A673 (cell line): ENCODE measurements at regions not wholly inside any gene's neighbourhood (a gene's known extent, or its start where the extent isn't known, plus 50 kb on each side); places are given as distances from the start of the nearest gene placed in this dataset.

Source experiments
- BruUV-seq: library from RNA; stranded (reverse); fragments of 400-500 nt; replicated peaks from 2 replicates; lab custom pipeline; 2021; lab: Mats Ljungman, UMichigan
- CTCF ChIA-PET: fragments of 300-600 bp; sonication (Branson Sonifier 250); formaldehyde crosslinking; loops from one replicate; lab custom pipeline; 2022; ENCODE audit warnings: antibody characterized with exemption; lab: Charles Lee
- POLR2A ChIA-PET: fragments of 300-600 bp; sonication (Branson Sonifier 250); formaldehyde crosslinking; loops from one replicate; lab custom pipeline; 2022; ENCODE audit warnings: antibody characterized with exemption; ENCODE audit not compliant: low non-redundant PET; lab: Charles Lee
- DNase-seq: peaks from one replicate; pipeline ENCODE4 v3.0.0-alpha.2; 2015; ENCODE audit warnings: low spot score
- H3K27ac ChIP-seq: fragments of 200-600 bp; sonication (generic); 2 replicates; pipeline ENCODE4 v1.5.1; 2016; ENCODE audit warnings: mixed run types, low read depth, mild to moderate bottlenecking, mixed read lengths, antibody characterized with exemption, low read length; ENCODE audit not compliant: poor library complexity, severe bottlenecking
- H3K27me3 ChIP-seq: fragments of 200-600 bp; sonication (generic); replicated peaks from 2 replicates; pipeline ENCODE4 v1.6.1; 2017; ENCODE audit warnings: mixed run types, low read depth, mild to moderate bottlenecking, mixed read lengths, antibody characterized with exemption, low read length; ENCODE audit not compliant: insufficient read depth, poor library complexity
- H3K36me3 ChIP-seq: fragments of 200-600 bp; sonication (generic); 2 replicates; pipeline ENCODE4 v1.6.1; 2016; ENCODE audit warnings: mixed run types, mild to moderate bottlenecking, mixed read lengths, antibody characterized with exemption, low read length; ENCODE audit not compliant: insufficient read depth, poor library complexity, severe bottlenecking
- H3K4me1 ChIP-seq: fragments of 200-600 bp; sonication (generic); 2 replicates; pipeline ENCODE4 v1.6.1; 2017; ENCODE audit warnings: mixed run types, mild to moderate bottlenecking, mixed read lengths, antibody characterized with exemption, low read length; ENCODE audit not compliant: insufficient read depth, poor library complexity, severe bottlenecking
- H3K4me3 ChIP-seq: fragments of 200-600 bp; sonication (generic); 2 replicates; pipeline ENCODE4 v1.5.1; 2016; ENCODE audit warnings: low read depth, mixed run types, mild to moderate bottlenecking, mixed read lengths, low read length; ENCODE audit not compliant: poor library complexity, severe bottlenecking
- H3K9me3 ChIP-seq: fragments of 200-600 bp; sonication (generic); 2 replicates; pipeline ENCODE4 v1.6.1; 2016; ENCODE audit warnings: mixed run types, low read depth, mild to moderate bottlenecking, mixed read lengths, antibody characterized with exemption, low read length; ENCODE audit not compliant: poor library complexity, severe bottlenecking
- EZH2 ChIP-seq: fragments of 200-600 bp; sonication (generic); IDR thresholded peaks from 2 replicates; pipeline ENCODE4 v1.6.1; 2017; ENCODE audit warnings: borderline replicate concordance, low read depth, mild to moderate bottlenecking, mixed read lengths, antibody characterized with exemption, low read length; ENCODE audit not compliant: poor library complexity, severe bottlenecking
- intact Hi-C: fragments of 100-400 bp; cut with micrococcal nuclease; formaldehyde crosslinking; loops from one replicate; pipeline ENCODE4 v1.10.0; 2022; ENCODE audit not compliant: unreplicated experiment
- TF ChIP-seq, protein P1 (sequence below): fragments of 300-800, 200-600 bp; sonication (generic); conservative IDR thresholded peaks from 2 replicates; pipeline ENCODE4 v1.5.1; 2017; ENCODE audit warnings: low read depth, mild to moderate bottlenecking, antibody characterized with exemption, low read length, moderate library complexity, mixed read lengths

GRCh38 chr6:14944593-14944992, 301.3 kb upstream of the JARID2 start:
- H3K4me3 ChIP-seq: no peak overlapping the region
- intact Hi-C loops: no loop called here
- DNase-seq: no peak
- no peaks in the 10 kb centered on the region for H3K36me3 ChIP-seq
- no peak overlapping the region for H3K27ac ChIP-seq
- BruUV-seq: no TSS peak
- CTCF ChIA-PET: no interaction called here
- TF ChIP-seq, protein P1, sequence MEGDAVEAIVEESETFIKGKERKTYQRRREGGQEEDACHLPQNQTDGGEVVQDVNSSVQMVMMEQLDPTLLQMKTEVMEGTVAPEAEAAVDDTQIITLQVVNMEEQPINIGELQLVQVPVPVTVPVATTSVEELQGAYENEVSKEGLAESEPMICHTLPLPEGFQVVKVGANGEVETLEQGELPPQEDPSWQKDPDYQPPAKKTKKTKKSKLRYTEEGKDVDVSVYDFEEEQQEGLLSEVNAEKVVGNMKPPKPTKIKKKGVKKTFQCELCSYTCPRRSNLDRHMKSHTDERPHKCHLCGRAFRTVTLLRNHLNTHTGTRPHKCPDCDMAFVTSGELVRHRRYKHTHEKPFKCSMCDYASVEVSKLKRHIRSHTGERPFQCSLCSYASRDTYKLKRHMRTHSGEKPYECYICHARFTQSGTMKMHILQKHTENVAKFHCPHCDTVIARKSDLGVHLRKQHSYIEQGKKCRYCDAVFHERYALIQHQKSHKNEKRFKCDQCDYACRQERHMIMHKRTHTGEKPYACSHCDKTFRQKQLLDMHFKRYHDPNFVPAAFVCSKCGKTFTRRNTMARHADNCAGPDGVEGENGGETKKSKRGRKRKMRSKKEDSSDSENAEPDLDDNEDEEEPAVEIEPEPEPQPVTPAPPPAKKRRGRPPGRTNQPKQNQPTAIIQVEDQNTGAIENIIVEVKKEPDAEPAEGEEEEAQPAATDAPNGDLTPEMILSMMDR: no peak
- no peak for TF ChIP-seq EZH2
- POLR2A ChIA-PET: interaction anchor here (0.6 to 0.9 kb wide), 2 partner anchors 29 to 46 kb away, joined by 3 read pairs; no protein-coding TSS in a partner anchor
- peaks cover 4% of the 10 kb centered on the region for H3K4me1 ChIP-seq
- H3K27me3 ChIP-seq: no peaks in the 10 kb centered on the region
- H3K9me3 ChIP-seq: no peaks in the 10 kb centered on the region

GRCh38 chr6:14945461-14946185, 300.2 kb upstream of the JARID2 start:
- no peak for DNase-seq
- intact Hi-C loops: no loop called here
- peaks cover 4% of the 10 kb centered on the region for H3K4me1 ChIP-seq
- H3K27me3 ChIP-seq: no peaks in the 10 kb centered on the region
- no TSS peak for BruUV-seq
- H3K27ac ChIP-seq: no peak overlapping the region
- no peaks in the 10 kb centered on the region for H3K36me3 ChIP-seq
- no peak for TF ChIP-seq EZH2
- TF ChIP-seq, protein P1: no peak
- POLR2A ChIA-PET: interaction anchor here (0.9 kb wide), 1 partner anchor 30 kb away, joined by 3 read pairs; no protein-coding TSS in a partner anchor
- CTCF ChIA-PET: no interaction called here
- no peaks in the 10 kb centered on the region for H3K9me3 ChIP-seq
- H3K4me3 ChIP-seq: no peak overlapping the region

- TF ChIP-seq, protein P1: no peak
- no peak for TF ChIP-seq EZH2
- DNase-seq: no peak
- H3K27me3 ChIP-seq: no peaks in the 10 kb centered on the region
- H3K4me1 ChIP-seq: peaks cover 4% of the 10 kb centered on the region
- no peaks in the 10 kb centered on the region for H3K36me3 ChIP-seq
- intact Hi-C loops: no loop called here
- ChIA-PET POLR2A (no interaction called here), CTCF (no interaction called here)
- no peaks in the 10 kb centered on the region for H3K9me3 ChIP-seq
- no peak overlapping the region for H3K4me3 ChIP-seq
- H3K27ac ChIP-seq: no peak overlapping the region
- BruUV-seq: no TSS peak
Measured at GRCh38 chr6:14946753-14947152, 299.1 kb upstream of the JARID2 start.
